Astrocyte of the hippocampus (primary cell): ENCODE measurements at regions not wholly inside any gene's neighbourhood (a gene's known extent, or its start where the extent isn't known, plus 50 kb on each side); places are given as distances from the start of the nearest gene placed in this dataset.
A peak's percentile ranks its signal among the peaks of the same experiment; 100 is the strongest.

ENCODE experiments used
- DNase-seq: peaks from one replicate; pipeline ENCODE4 v3.0.0; 2011; ENCODE audit warnings: low read depth, low spot score

GRCh38 chr20:40320517-40321011, 368.5 kb downstream of the MAFB start:
- DNase-seq = no peak

- DNase-seq = no peak
These were observed 369.1 kb downstream of the MAFB start for GRCh38 chr20:40319741-40320516.

GRCh38 chr20:40319056-40319455, 370.0 kb downstream of the MAFB start:
- no peak for DNase-seq

GRCh38 chr20:40317156-40317790, 371.8 kb downstream of the MAFB start:
- DNase-seq = no peak

- no peak for DNase-seq
These were observed 374.8 kb downstream of the MAFB start for GRCh38 chr20:40314278-40314677.

- no peak for DNase-seq
These were observed 375.3 kb downstream of the MAFB start for GRCh38 chr20:40313730-40314129.

- DNase-seq = no peak
These were observed 379.3 kb downstream of the MAFB start for GRCh38 chr20:40309731-40310130.

GRCh38 chr20:40307997-40308396, 381.0 kb downstream of the MAFB start:
- DNase-seq = no peak

GRCh38 chr20:40307268-40307667, 381.8 kb downstream of the MAFB start:
- no peak for DNase-seq

- DNase-seq = no peak
These were observed 383.7 kb downstream of the MAFB start for GRCh38 chr20:40305303-40305702.

- no peak for DNase-seq
These were observed 384.9 kb downstream of the MAFB start for GRCh38 chr20:40304119-40304613.

GRCh38 chr20:40294747-40295146, 394.3 kb downstream of the MAFB start:
- DNase-seq = no peak

- DNase-seq = no peak
These were observed 394.9 kb downstream of the MAFB start for GRCh38 chr20:40294175-40294574.

- DNase-seq = peak; percentile 6
These were observed 395.3 kb downstream of the MAFB start for GRCh38 chr20:40293740-40294139.

GRCh38 chr20:40291493-40292135, 397.4 kb downstream of the MAFB start:
- DNase-seq = no peak

GRCh38 chr20:40287683-40288082, 401.4 kb downstream of the MAFB start:
- DNase-seq = no peak

- DNase-seq = no peak
These were observed 402.0 kb downstream of the MAFB start for GRCh38 chr20:40286975-40287531.

GRCh38 chr20:40284611-40285010, 404.4 kb downstream of the MAFB start:
- no peak for DNase-seq

- DNase-seq = no peak
These were observed 405.3 kb downstream of the MAFB start for GRCh38 chr20:40283689-40284088.

GRCh38 chr20:40282941-40283340, 406.1 kb downstream of the MAFB start:
- DNase-seq = no peak

- DNase-seq = no peak
These were observed 406.5 kb downstream of the MAFB start for GRCh38 chr20:40282541-40282940.

GRCh38 chr20:40280616-40281015, 408.4 kb downstream of the MAFB start:
- DNase-seq = no peak
